ENCODE measurements at regions not wholly inside any gene's neighbourhood (a gene's known extent, or its start where the extent isn't known, plus 50 kb on each side); places are given as distances from the start of the nearest gene placed in this dataset.
"Not testable (repeated sequence)": the region's sequence is repeated elsewhere in the genome, so short reads cannot be mapped to it uniquely, and the experiment has no call there.

GRCh38 chr6:22747571-22747970 lies 178.2 kb downstream of the HDGFL1 start:
- no peak for DNase-seq (ENCODE audit: low spot score)

- no peak for DNase-seq (ENCODE audit: low spot score)
These were observed 179.3 kb downstream of the HDGFL1 start for GRCh38 chr6:22748681-22749080.

GRCh38 chr6:22749696-22750095 lies 180.3 kb downstream of the HDGFL1 start:
- DNase-seq (ENCODE audit: low spot score) = no peak

- no peak for DNase-seq (ENCODE audit: low spot score)
These were observed 181.9 kb downstream of the HDGFL1 start for GRCh38 chr6:22751223-22751622.

GRCh38 chr6:22752522-22752921 lies 183.2 kb downstream of the HDGFL1 start:
- DNase-seq (ENCODE audit: low spot score) = no peak

GRCh38 chr6:22754061-22754460 lies 184.7 kb downstream of the HDGFL1 start:
- no peak for DNase-seq (ENCODE audit: low spot score)

GRCh38 chr6:22755605-22756004 lies 186.2 kb downstream of the HDGFL1 start:
- no peak for DNase-seq (ENCODE audit: low spot score)

- no peak for DNase-seq (ENCODE audit: low spot score)
These were observed 187.0 kb downstream of the HDGFL1 start for GRCh38 chr6:22756365-22756764.

- no peak for DNase-seq (ENCODE audit: low spot score)
These were observed 195.1 kb downstream of the HDGFL1 start for GRCh38 chr6:22764496-22764895.

- no peak for DNase-seq (ENCODE audit: low spot score)
These were observed 195.6 kb downstream of the HDGFL1 start for GRCh38 chr6:22765015-22765414.

GRCh38 chr6:22766979-22767378 lies 197.6 kb downstream of the HDGFL1 start:
- DNase-seq (ENCODE audit: low spot score) = no peak

- DNase-seq (ENCODE audit: low spot score) = no peak
These were observed 200.7 kb downstream of the HDGFL1 start for GRCh38 chr6:22770054-22770453.

GRCh38 chr6:22774129-22774528 lies 204.8 kb downstream of the HDGFL1 start:
- no peak for DNase-seq (ENCODE audit: low spot score)

- DNase-seq (ENCODE audit: low spot score) = not testable (repeated sequence)
These were observed 209.1 kb downstream of the HDGFL1 start for GRCh38 chr6:22778438-22778837.

GRCh38 chr6:22779062-22779461 lies 209.7 kb downstream of the HDGFL1 start:
- DNase-seq (ENCODE audit: low spot score) = no peak

GRCh38 chr6:22783931-22784330 lies 214.6 kb downstream of the HDGFL1 start:
- DNase-seq (ENCODE audit: low spot score) = no peak

- DNase-seq (ENCODE audit: low spot score) = no peak
These were observed 215.4 kb downstream of the HDGFL1 start for GRCh38 chr6:22784601-22785410.

- DNase-seq (ENCODE audit: low spot score) = no peak
These were observed 218.7 kb downstream of the HDGFL1 start for GRCh38 chr6:22788038-22788437.

GRCh38 chr6:22789315-22789714 lies 219.9 kb downstream of the HDGFL1 start:
- no peak for DNase-seq (ENCODE audit: low spot score)

- no peak for DNase-seq (ENCODE audit: low spot score)
These were observed 225.5 kb downstream of the HDGFL1 start for GRCh38 chr6:22794844-22795243.

- no peak for DNase-seq (ENCODE audit: low spot score)
These were observed 231.1 kb downstream of the HDGFL1 start for GRCh38 chr6:22800451-22800850.

GRCh38 chr6:22801831-22802230 lies 232.5 kb downstream of the HDGFL1 start:
- DNase-seq (ENCODE audit: low spot score) = no peak

- no peak for DNase-seq (ENCODE audit: low spot score)
These were observed 235.4 kb downstream of the HDGFL1 start for GRCh38 chr6:22804620-22805261.
